GM21381 (cell line): ENCODE measurements at regions not wholly inside any gene's neighbourhood (a gene's known extent, or its start where the extent isn't known, plus 50 kb on each side); places are given as distances from the start of the nearest gene placed in this dataset.

Source experiments
- ATAC-seq: cut with Tn5 transposase; IDR thresholded peaks from one replicate; pipeline ENCODE4 v1.9.1; 2021; ENCODE audit warnings: mild to moderate bottlenecking, moderate library complexity; ENCODE audit not compliant: unreplicated experiment

DNA sequence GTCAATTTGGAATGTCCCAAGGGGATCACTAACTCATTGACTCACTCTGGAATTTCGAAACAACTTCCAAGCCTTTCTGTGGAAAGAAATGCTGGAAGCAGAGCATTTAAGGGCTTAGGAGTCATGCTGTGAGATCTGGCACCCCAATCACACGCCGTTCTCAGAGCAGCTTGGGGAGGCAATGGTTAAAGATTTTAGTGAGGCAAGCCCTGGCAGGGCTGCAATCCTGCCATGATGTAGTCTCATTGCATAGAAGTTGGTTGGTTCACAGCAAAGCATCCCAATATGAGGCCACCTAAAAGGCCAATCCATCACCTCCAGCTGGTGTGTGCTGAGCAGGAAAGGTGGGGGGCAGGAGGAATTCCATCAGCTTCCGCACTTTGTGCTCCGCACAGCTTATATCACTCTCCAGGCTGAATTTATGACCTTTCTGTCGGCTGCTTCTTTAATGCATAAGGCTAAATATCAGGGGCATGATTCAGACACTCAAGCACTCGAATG, 1043.9 kb upstream of the POU3F3 start:
- ATAC-seq: no peak

DNA sequence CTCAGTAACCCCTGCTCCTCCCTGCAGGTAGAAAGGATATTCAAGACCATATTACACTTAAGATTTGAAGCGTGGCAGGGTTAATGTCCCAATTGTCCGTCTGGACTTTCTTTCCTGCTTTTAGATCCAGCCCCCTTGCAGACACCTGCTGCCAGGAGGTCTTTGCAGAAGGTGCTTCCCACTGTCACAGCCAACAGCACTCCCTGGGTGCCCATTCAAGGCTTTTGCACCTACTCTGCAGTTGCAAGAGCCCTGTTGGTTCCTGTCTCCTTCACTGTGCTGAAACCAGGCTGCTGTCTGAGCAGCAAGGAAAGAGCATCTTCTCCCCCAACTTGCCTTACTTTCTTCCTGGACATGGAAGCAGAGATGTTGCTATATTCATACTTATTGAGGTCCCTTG, 1043.0 kb upstream of the POU3F3 start:
- no peak for ATAC-seq

GRCh38 chr2:103814016-103814415, 1039.9 kb upstream of the POU3F3 start:
- ATAC-seq: no peak

DNA sequence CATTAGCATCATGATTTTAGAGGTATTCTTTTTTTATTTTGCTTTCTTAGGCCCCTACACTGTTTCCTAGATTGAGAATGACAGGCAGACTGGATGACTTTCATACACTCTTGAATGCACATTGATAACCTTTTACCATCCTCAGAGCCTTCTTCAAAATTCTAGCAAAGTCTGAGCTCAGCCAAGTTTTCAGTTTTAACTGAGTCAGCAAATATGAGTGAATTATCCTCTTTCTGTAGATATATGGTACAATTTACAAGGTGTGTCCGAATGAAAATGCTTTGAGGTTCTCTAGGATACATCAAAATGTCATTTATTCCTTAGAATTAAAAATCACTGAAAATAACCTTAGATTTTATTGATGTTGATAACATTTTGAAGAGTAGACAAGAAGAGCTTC, 1038.2 kb upstream of the POU3F3 start:
- no peak for ATAC-seq

- no peak for ATAC-seq
Observed at GRCh38 chr2:103817746-103818145, 1036.2 kb upstream of the POU3F3 start.

- no peak for ATAC-seq
Observed at GRCh38 chr2:103818176-103818575, 1035.7 kb upstream of the POU3F3 start.

GRCh38 chr2:103819599-103819998, 1034.3 kb upstream of the POU3F3 start:
- no peak for ATAC-seq

DNA sequence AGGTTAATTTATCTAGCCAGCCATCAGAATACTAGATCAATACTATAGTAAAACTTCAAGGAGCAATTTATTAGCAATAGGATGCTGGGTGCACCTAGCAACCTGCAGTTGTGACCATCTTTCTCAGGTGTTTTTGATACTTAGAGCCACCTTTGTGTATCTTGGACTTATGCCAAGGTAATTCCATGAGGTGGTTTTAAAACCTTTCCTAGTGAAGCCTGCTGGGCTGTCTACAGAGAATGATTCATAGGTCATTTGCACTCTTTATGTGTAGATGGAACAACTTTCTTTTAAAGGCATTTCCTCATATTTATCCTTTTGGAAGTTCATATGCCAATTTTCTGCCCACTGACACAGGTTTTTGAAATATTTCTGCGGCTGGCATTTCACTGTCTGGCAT, 1030.1 kb upstream of the POU3F3 start:
- no peak for ATAC-seq

DNA sequence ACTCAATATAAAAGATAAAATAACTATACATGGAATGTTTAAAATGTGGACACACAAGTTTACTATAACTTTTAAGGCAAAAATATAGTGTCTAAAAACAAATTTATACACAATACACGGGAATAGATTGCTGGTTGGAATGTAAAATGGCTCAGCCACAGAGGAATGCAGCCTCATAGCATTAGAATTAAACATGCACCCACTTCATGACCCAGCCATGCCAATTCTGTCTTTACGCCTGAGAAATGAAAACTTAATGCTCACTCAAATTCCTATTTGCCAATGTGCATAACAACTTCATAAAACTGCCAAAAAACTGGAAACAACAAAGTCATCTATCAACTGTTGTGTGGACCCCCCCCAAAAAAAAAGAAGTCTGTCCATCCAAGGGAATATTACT, 1006.6 kb upstream of the POU3F3 start:
- ATAC-seq: no peak

GRCh38 chr2:103859238-103859637, 994.7 kb upstream of the POU3F3 start:
- ATAC-seq: no peak

GRCh38 chr2:103860016-103860415, 993.9 kb upstream of the POU3F3 start:
- no peak for ATAC-seq

- no peak for ATAC-seq
Observed at GRCh38 chr2:103868396-103868795, 985.5 kb upstream of the POU3F3 start.

DNA sequence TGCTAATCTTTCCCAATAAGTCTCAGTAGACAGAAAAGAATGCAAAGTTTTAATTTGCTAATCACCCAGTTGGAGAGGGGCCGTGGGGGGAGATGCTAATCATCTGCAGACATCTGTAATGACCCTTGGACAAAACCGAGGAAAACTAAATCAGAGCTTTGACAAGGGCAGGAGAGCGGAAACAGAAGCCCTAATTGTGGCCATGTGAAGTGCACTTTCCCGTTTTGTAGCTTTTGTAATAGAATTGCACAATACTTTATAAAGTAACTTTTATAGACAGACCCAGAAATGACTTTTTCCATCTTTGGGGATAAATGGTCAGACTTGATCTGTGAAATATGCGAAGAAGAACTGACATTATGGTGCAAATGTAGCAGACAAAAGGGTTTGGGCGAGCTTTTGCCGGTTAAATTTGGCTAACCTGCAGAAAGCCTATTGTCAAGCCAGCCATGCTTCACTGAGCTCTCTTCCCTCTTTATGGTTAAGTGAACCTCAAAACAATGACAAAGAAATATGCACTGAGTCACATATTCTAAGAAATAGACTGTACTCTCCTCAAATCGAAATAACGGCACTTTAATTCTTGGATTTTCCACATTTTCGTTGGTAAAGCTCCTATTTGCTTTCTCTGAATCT, 980.1 kb upstream of the POU3F3 start:
- ATAC-seq: no peak

DNA sequence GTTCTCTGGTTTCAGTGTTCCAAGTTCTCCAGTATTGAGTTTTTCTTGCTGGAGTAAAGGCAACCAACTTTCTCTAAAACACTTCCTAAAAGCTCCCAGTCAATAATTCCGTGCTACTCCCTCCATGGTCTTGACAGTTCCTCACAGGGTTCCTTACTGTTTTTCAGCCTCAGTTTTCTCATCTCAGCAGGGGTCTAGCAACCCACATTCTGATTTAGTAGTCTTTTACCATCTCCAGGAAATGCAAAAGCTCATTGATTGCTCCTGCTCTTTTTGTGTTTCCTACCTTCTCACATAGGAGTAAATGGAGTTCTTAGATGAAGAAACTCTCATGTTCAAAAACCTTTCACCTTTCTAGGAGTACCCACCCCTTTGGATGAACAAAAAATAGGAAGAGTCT, 978.8 kb upstream of the POU3F3 start:
- ATAC-seq: no peak

GRCh38 chr2:103875531-103875930, 978.4 kb upstream of the POU3F3 start:
- no peak for ATAC-seq

DNA sequence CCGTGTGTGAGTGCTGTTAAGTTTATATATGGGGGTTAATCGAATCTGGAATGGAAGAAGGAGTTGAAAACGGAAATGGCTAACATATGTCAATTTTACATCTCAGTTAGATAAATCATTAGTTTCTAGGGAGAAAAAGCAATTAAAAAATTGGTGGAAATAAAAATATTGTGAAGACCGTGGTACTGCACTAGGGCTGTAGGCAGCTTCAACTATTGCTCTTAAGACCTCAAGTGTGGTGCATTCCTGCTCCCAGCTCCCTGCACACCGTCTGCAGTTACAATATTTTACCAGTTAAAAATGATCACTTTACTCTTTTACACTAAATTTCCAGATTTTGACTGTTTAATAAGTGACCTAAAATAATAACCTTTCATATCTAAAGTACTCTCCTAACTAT, 977.3 kb upstream of the POU3F3 start:
- ATAC-seq: no peak

DNA sequence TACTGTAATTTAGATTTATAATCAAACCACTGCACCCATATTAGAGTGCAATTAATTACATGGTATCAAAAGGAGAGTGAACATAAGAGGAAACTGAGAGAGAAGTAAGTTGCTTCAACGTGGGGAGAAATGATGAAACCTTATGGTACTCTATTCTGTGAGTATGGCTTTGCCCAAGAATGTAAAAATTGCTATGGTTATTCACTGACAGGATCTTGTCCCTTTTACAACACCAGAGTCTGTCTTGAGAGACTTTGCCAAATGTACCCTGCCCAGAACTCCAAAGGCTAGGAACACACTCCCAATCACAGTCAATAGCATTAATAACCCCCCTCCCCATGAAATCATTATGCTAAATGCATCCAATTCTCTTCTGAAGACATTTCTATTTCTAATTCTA, 974.8 kb upstream of the POU3F3 start:
- no peak for ATAC-seq

DNA sequence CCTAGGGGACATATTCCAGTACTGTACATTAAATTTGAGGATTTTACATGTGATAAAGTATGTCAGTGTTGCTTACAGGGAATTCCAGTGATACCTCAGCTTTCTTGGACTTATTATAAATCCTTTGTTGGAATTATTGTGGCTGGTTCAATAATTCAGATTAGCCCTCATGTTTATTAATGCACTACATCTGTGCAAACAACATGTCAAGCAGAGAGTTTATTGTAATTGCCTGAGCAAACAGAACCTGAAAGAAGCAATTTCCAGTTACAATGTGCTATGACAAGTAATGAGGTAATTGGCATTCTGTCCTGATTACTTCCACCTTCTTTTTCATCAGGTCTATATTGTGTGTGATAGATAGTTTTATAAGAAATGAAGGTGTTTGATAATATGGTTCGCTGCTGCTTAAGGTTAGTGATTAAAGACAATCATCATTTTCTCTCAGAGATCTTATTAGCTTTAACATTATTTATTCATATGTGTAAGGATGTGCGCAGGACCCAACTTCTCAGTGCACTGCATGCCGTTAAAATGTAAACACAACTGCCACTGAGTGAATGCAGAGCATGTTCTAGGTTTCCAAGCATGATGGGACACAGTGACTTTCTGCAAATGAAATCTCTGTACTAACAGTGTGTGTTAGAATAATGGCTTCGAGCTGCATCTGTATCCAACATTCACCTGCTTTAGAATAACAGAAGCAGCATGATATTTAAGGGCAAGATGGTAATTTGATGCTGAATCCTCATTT, 973.7 kb upstream of the POU3F3 start:
- no peak for ATAC-seq

GRCh38 chr2:103887625-103888024, 966.3 kb upstream of the POU3F3 start:
- no peak for ATAC-seq

GRCh38 chr2:103896182-103896581, 957.7 kb upstream of the POU3F3 start:
- ATAC-seq: no peak

DNA sequence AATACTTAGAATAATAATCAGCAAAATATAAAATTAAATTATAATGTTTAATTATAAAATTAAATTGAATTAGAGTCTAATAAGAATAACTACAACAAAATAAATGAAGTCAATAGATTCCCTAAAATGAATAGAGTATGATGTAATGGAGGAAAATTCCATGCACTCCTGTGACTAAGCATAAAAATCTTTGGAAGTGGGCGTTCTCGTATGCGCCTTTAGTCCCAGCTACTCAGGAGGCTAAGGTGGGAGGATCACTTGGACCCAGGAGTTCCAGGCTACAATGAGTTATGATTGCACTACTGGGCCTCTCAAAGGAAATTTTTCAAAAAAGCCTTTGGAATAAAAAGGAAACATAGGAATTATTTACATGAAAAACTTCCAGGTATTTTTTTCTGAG, 955.4 kb upstream of the POU3F3 start:
- ATAC-seq: no peak

DNA sequence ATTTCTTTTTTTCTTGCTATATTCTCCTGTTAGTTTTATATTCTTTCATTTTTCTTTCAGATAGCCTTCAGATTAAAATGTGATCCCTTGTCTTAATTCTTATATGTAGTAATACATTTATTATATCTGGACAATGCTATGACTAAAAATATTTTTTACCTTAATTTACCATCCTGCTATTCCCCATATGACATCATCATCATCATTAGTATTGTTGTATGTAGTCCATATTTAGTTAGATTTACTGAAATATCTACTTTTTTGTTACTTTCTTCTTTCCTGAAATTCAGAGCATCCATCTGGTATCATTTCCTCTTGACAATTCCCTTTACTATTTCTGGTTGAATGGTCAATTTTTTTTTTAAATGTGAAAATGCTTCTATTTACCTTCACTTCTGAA, 951.6 kb upstream of the POU3F3 start:
- ATAC-seq: no peak

DNA sequence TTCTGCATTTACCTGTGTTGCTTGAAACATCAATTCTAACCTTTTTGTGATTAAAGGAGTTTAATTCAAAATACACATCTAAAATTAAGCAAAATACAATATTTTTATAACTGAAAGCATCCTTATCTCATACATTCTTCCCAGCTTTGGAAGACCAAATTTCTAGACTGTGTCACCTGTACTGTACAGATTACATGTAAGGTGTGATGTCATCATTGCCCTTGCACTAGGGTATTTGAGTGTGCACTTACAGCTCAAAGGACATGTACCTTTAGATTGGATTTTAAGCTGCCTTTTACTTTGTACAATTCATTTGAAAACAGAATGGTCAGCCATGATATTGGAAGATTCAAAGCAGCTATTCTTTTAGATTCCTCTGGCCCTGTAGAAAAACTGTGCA, 932.8 kb upstream of the POU3F3 start:
- no peak for ATAC-seq
